Kidney (tissue), 13 donors: ENCODE measurements at regions not wholly inside any gene's neighbourhood (a gene's known extent, or its start where the extent isn't known, plus 50 kb on each side); places are given as distances from the start of the nearest gene placed in this dataset.

Experiments used
- DNase-seq, 5 donors: peaks; one replicate each; pipeline ENCODE4 v3.0.0-alpha.2; 2013 to 2020
- FAIRE-seq: peaks from 2 replicates; lab custom pipeline; 2012; peaks lifted over from hg19 to GRCh38; lab: Jason Lieb, UNC
- H3K27ac ChIP-seq, 2 donors: one replicate each; pipeline ENCODE4 v1.7.0; 2013; ENCODE audit warnings: low read depth in 2 of 2, low read length in 2 of 2, inconsistent platforms in 1 of 2
- H3K27me3 ChIP-seq: one replicate; pipeline ENCODE4 v1.7.1; 2013; ENCODE audit warnings: low read length, inconsistent platforms; ENCODE audit not compliant: control insufficient read depth, insufficient read depth
- H3K36me3 ChIP-seq, 3 donors: one replicate each; pipeline versions ENCODE4 v1.7.0 to v1.7.1; 2013; ENCODE audit warnings: low read length in 3 of 3, control low read depth in 1 of 3, inconsistent platforms in 1 of 3; ENCODE audit not compliant: insufficient read depth in 3 of 3, control insufficient read depth in 2 of 3
- H3K4me1 ChIP-seq, 3 donors: one replicate each; pipeline versions ENCODE4 v1.7.0 to v1.7.1; 2013; ENCODE audit warnings: low read length in 3 of 3, inconsistent platforms in 1 of 3, low read depth in 1 of 3; ENCODE audit not compliant: control insufficient read depth in 2 of 3, insufficient read depth in 2 of 3
- H3K4me3 ChIP-seq, 3 donors: one replicate each; pipeline versions ENCODE4 v1.7.0 to v1.8.1; 2013; ENCODE audit warnings: low read length in 3 of 3, control low read depth in 1 of 3, inconsistent platforms in 1 of 3
- H3K9ac ChIP-seq, 3 donors: one replicate each; pipeline versions ENCODE4 v1.7.0 to v1.7.1; 2013; ENCODE audit warnings: low read length in 3 of 3, control low read depth in 1 of 3, inconsistent platforms in 1 of 3
- H3K9me3 ChIP-seq, 3 donors: one replicate each; pipeline versions ENCODE4 v1.7.0 to v1.7.1; 2013; ENCODE audit warnings: low read length in 3 of 3, control low read depth in 1 of 3, inconsistent platforms in 1 of 3; ENCODE audit not compliant: control insufficient read depth in 2 of 3, insufficient read depth in 1 of 3
- CTCF ChIP-seq: IDR thresholded peaks from 3 replicates; pipeline ENCODE4 v1.5.1; 2012; ENCODE audit warnings: mild to moderate bottlenecking, moderate library complexity, borderline replicate concordance; ENCODE audit not compliant: insufficient read depth; ENCODE audit errors: extremely low read depth
- intact Hi-C: fragments of 100-400 bp; cut with DNase I; formaldehyde crosslinking; loops from one replicate; pipeline ENCODE4 v1.11.1; 2022
- donor health status: control.
- donor health status: control.
- donor health status: control.
- donor health status: control.
- donor health status: control.
- donor health status: DM: yes; HTN: yes; CAD: no.
- donor health status: Normal renal cell carcinoma (clear cell type).

GRCh38 chrX:7985568-7985967 lies 58.4 kb upstream of the PNPLA4 start:
- DNase-seq (no peak), FAIRE-seq (no peak)
- no peak for TF ChIP-seq CTCF
- Histone ChIP-seq H3K4me3 (no peak overlapping the region), H3K27ac (no peak overlapping the region), H3K9ac (no peak overlapping the region), H3K4me1 (no peaks in the 10 kb centered on the region), H3K9me3 (no peaks in the 10 kb centered on the region), H3K36me3 (no peaks in the 10 kb centered on the region), H3K27me3 (peaks cover 3% of the 10 kb centered on the region)
- intact Hi-C loops, result no loop called here

GRCh38 chrX:7983581-7983980 lies 56.4 kb upstream of the PNPLA4 start:
- H3K4me3 ChIP-seq, result no peak overlapping the region
- intact Hi-C loops, result no loop called here
- no peaks in the 10 kb centered on the region for H3K9me3 ChIP-seq
- DNase-seq (no peak), FAIRE-seq (peak; percentile 25)
- H3K27ac ChIP-seq, result no peak overlapping the region
- no peak overlapping the region for H3K9ac ChIP-seq
- TF ChIP-seq CTCF, result no peak
- no peaks in the 10 kb centered on the region for H3K27me3 ChIP-seq
- H3K4me1 ChIP-seq, result no peaks in the 10 kb centered on the region
- no peaks in the 10 kb centered on the region for H3K36me3 ChIP-seq
